HUES48 (cell line): ENCODE measurements at regions not wholly inside any gene's neighbourhood (a gene's known extent, or its start where the extent isn't known, plus 50 kb on each side); places are given as distances from the start of the nearest gene placed in this dataset.

Source experiments
- H3K27ac ChIP-seq: one replicate; pipeline ENCODE4 v1.7.0; 2013; ENCODE audit warnings: low read depth, low read length, inconsistent platforms
- H3K27me3 ChIP-seq: 2 replicates; pipeline ENCODE4 v1.6.1; 2013; ENCODE audit warnings: mild to moderate bottlenecking, low read length; ENCODE audit not compliant: control insufficient read depth, insufficient read depth
- H3K36me3 ChIP-seq: 2 replicates; pipeline ENCODE4 v1.6.1; 2013; ENCODE audit warnings: low read length; ENCODE audit not compliant: control insufficient read depth, insufficient read depth
- H3K4me1 ChIP-seq: 2 replicates; pipeline ENCODE4 v1.6.1; 2013; ENCODE audit warnings: mild to moderate bottlenecking, low read length; ENCODE audit not compliant: control insufficient read depth, insufficient read depth
- H3K4me3 ChIP-seq: 2 replicates; pipeline ENCODE4 v1.5.1; 2013; ENCODE audit warnings: mild to moderate bottlenecking, low read depth, low read length
- H3K9ac ChIP-seq: 2 replicates; pipeline ENCODE4 v1.6.1; 2013; ENCODE audit warnings: mild to moderate bottlenecking, low read depth, low read length, moderate library complexity
- H3K9me3 ChIP-seq: 2 replicates; pipeline ENCODE4 v1.6.1; 2013; ENCODE audit warnings: low read length; ENCODE audit not compliant: control insufficient read depth, insufficient read depth

- Histone ChIP-seq H3K27me3 (no peaks in the 10 kb centered on the region), H3K9ac (no peak overlapping the region), H3K9me3 (no peaks in the 10 kb centered on the region), H3K4me3 (no peak overlapping the region), H3K4me1 (0 out of 2 replicates have a peak, but pooled peaks cover 4% of the 10 kb centered on the region), H3K36me3 (no peaks in the 10 kb centered on the region), H3K27ac (no peak overlapping the region)
These were observed 716.1 kb upstream of the POT1 start for GRCh38 chr7:125645770-125646169.

GRCh38 chr7:125644109-125644508, 714.5 kb upstream of the POT1 start:
- H3K9me3 ChIP-seq = no peaks in the 10 kb centered on the region
- H3K27ac ChIP-seq = no peak overlapping the region
- no peaks in the 10 kb centered on the region for H3K27me3 ChIP-seq
- H3K4me3 ChIP-seq = no peak overlapping the region
- H3K36me3 ChIP-seq = no peaks in the 10 kb centered on the region
- H3K4me1 ChIP-seq = 0 out of 2 replicates have a peak, but pooled peaks cover 3% of the 10 kb centered on the region
- H3K9ac ChIP-seq = no peak overlapping the region

GRCh38 chr7:125643302-125643701, 713.7 kb upstream of the POT1 start:
- no peaks in the 10 kb centered on the region for H3K9me3 ChIP-seq
- H3K9ac ChIP-seq = no peak overlapping the region
- H3K27ac ChIP-seq = no peak overlapping the region
- no peaks in the 10 kb centered on the region for H3K27me3 ChIP-seq
- no peaks in the 10 kb centered on the region for H3K36me3 ChIP-seq
- H3K4me3 ChIP-seq = no peak overlapping the region
- no peaks in the 10 kb centered on the region for H3K4me1 ChIP-seq

- Histone ChIP-seq H3K9ac (no peak overlapping the region), H3K4me1 (no peaks in the 10 kb centered on the region), H3K27ac (no peak overlapping the region), H3K36me3 (no peaks in the 10 kb centered on the region), H3K4me3 (no peak overlapping the region), H3K9me3 (no peaks in the 10 kb centered on the region), H3K27me3 (no peaks in the 10 kb centered on the region)
These were observed 712.3 kb upstream of the POT1 start for GRCh38 chr7:125641884-125642283.

GRCh38 chr7:125636320-125636962, 706.8 kb upstream of the POT1 start:
- no peaks in the 10 kb centered on the region for H3K36me3 ChIP-seq
- no peaks in the 10 kb centered on the region for H3K9me3 ChIP-seq
- no peaks in the 10 kb centered on the region for H3K4me1 ChIP-seq
- H3K4me3 ChIP-seq = no peak overlapping the region
- H3K9ac ChIP-seq = no peak overlapping the region
- H3K27ac ChIP-seq = no peak overlapping the region
- H3K27me3 ChIP-seq = no peaks in the 10 kb centered on the region

GRCh38 chr7:125618516-125618915, 688.9 kb upstream of the POT1 start:
- no peaks in the 10 kb centered on the region for H3K9me3 ChIP-seq
- no peak overlapping the region for H3K9ac ChIP-seq
- H3K4me3 ChIP-seq = no peak overlapping the region
- no peaks in the 10 kb centered on the region for H3K36me3 ChIP-seq
- H3K27ac ChIP-seq = no peak overlapping the region
- H3K27me3 ChIP-seq = no peaks in the 10 kb centered on the region
- no peaks in the 10 kb centered on the region for H3K4me1 ChIP-seq

- H3K27me3 ChIP-seq = no peaks in the 10 kb centered on the region
- H3K36me3 ChIP-seq = no peaks in the 10 kb centered on the region
- H3K9me3 ChIP-seq = no peaks in the 10 kb centered on the region
- no peak overlapping the region for H3K9ac ChIP-seq
- no peak overlapping the region for H3K4me3 ChIP-seq
- no peaks in the 10 kb centered on the region for H3K4me1 ChIP-seq
- no peak overlapping the region for H3K27ac ChIP-seq
These were observed 682.0 kb upstream of the POT1 start for GRCh38 chr7:125611582-125611981.

GRCh38 chr7:125606671-125607070, 677.0 kb upstream of the POT1 start:
- Histone ChIP-seq H3K27me3 (no peaks in the 10 kb centered on the region), H3K9ac (no peak overlapping the region), H3K4me3 (no peak overlapping the region), H3K9me3 (no peaks in the 10 kb centered on the region), H3K27ac (no peak overlapping the region), H3K4me1 (no peaks in the 10 kb centered on the region), H3K36me3 (no peaks in the 10 kb centered on the region)

GRCh38 chr7:125605241-125605640, 675.6 kb upstream of the POT1 start:
- Histone ChIP-seq H3K4me1 (no peaks in the 10 kb centered on the region), H3K4me3 (no peak overlapping the region), H3K27me3 (no peaks in the 10 kb centered on the region), H3K27ac (no peak overlapping the region), H3K9ac (no peak overlapping the region), H3K9me3 (no peaks in the 10 kb centered on the region), H3K36me3 (no peaks in the 10 kb centered on the region)

- no peaks in the 10 kb centered on the region for H3K9me3 ChIP-seq
- no peaks in the 10 kb centered on the region for H3K36me3 ChIP-seq
- H3K4me1 ChIP-seq = no peaks in the 10 kb centered on the region
- H3K27me3 ChIP-seq = no peaks in the 10 kb centered on the region
- H3K9ac ChIP-seq = no peak overlapping the region
- H3K27ac ChIP-seq = no peak overlapping the region
- no peak overlapping the region for H3K4me3 ChIP-seq
These were observed 672.8 kb upstream of the POT1 start for GRCh38 chr7:125602441-125602840.

GRCh38 chr7:125599387-125599786, 669.8 kb upstream of the POT1 start:
- no peaks in the 10 kb centered on the region for H3K36me3 ChIP-seq
- H3K4me1 ChIP-seq = no peaks in the 10 kb centered on the region
- no peaks in the 10 kb centered on the region for H3K27me3 ChIP-seq
- H3K9ac ChIP-seq = no peak overlapping the region
- no peak overlapping the region for H3K4me3 ChIP-seq
- H3K9me3 ChIP-seq = no peaks in the 10 kb centered on the region
- no peak overlapping the region for H3K27ac ChIP-seq
